GM12878 (cell line): ENCODE measurements at regions not wholly inside any gene's neighbourhood (a gene's known extent, or its start where the extent isn't known, plus 50 kb on each side); places are given as distances from the start of the nearest gene placed in this dataset.

Source experiments
- ATAC-seq: fragments of 200-7000 bp; cut with Tn5 transposase; 3 replicates; pipeline ENCODE4 v1.9.1; 2020; ENCODE audit warnings: mild to moderate bottlenecking, moderate library complexity
- BruUV-seq: library from RNA; stranded (reverse); fragments of 400-500 nt; replicated peaks from 2 replicates; lab custom pipeline; 2021; lab: Mats Ljungman, UMichigan
- CTCF ChIA-PET: fragments of 300-600 bp; sonication (Branson Sonifier 250); formaldehyde crosslinking; extraction: SDS; loops from one replicate; lab custom pipeline; 2021; ENCODE audit warnings: inconsistent platforms; lab: Yijun Ruan, JAX
- POLR2A ChIA-PET: fragments of 350-600 bp; formaldehyde crosslinking; extraction: SDS; loops from one replicate; lab custom pipeline; 2021; ENCODE audit warnings: inconsistent platforms; lab: Charles Lee
- RAD21 ChIA-PET: fragments of 300-600 bp; sonication (Branson Sonifier 250); formaldehyde crosslinking; loops from one replicate; lab custom pipeline; 2023; ENCODE audit warnings: antibody characterized with exemption; ENCODE audit not compliant: unreplicated experiment; lab: Charles Lee
- SMC1A ChIA-PET: fragments of 300-600 bp; sonication (Branson Sonifier 250); formaldehyde crosslinking; loops from one replicate; lab custom pipeline; 2023; ENCODE audit not compliant: unreplicated experiment, uncharacterized antibody; lab: Charles Lee
- DNase-seq: peaks from one replicate; pipeline ENCODE4 v3.0.0-alpha.2; 2011; ENCODE audit warnings: low read depth, low spot score
- FAIRE-seq: peaks from 3 replicates; lab custom pipeline; 2011; peaks lifted over from hg19 to GRCh38; lab: Jason Lieb, UNC
- H2AFZ ChIP-seq: 2 replicates; pipeline ENCODE4 v1.6.0; 2011; ENCODE audit warnings: low read depth, low read length, control low read depth; ENCODE audit not compliant: control insufficient read depth
- H3K27ac ChIP-seq: 2 replicates; pipeline ENCODE4 v1.5.1; 2011; ENCODE audit warnings: control low read depth; ENCODE audit not compliant: control insufficient read depth, insufficient read depth
- H3K27me3 ChIP-seq, 2 experiments: replicated peaks in 1 of 2; 2 replicates each; pipeline versions ENCODE4 v1.6.0 to v1.6.1; 2011; ENCODE audit warnings: low read length in 1 of 2; ENCODE audit not compliant: control insufficient read depth in 2 of 2, insufficient read depth in 2 of 2
- H3K36me3 ChIP-seq, 2 experiments: 2 replicates each; pipeline ENCODE4 v1.5.1; 2011; ENCODE audit warnings: low read length in 1 of 2; ENCODE audit not compliant: control insufficient read depth in 2 of 2, insufficient read depth in 2 of 2
- H3K4me1 ChIP-seq: 2 replicates; pipeline ENCODE4 v1.6.1; 2011; ENCODE audit warnings: mild to moderate bottlenecking, low read length, moderate library complexity, mixed read lengths; ENCODE audit not compliant: control insufficient read depth, insufficient read depth
- H3K4me2 ChIP-seq: 2 replicates; pipeline ENCODE4 v1.6.0; 2011; ENCODE audit warnings: control low read depth; ENCODE audit not compliant: control insufficient read depth, insufficient read depth
- H3K4me3 ChIP-seq: fragments of 200-600 bp; sonication (generic); 2 replicates; pipeline ENCODE4 v1.5.1; 2016
- H3K79me2 ChIP-seq: 2 replicates; pipeline ENCODE4 v1.6.0; 2011; ENCODE audit warnings: low read length; ENCODE audit not compliant: control insufficient read depth, insufficient read depth
- H3K9ac ChIP-seq: 2 replicates; pipeline ENCODE4 v1.8.0; 2011; ENCODE audit warnings: low read length, control low read depth, mixed read lengths; ENCODE audit not compliant: control insufficient read depth, insufficient read depth
- H3K9me3 ChIP-seq: replicated peaks from 3 replicates; pipeline ENCODE4 v1.5.1; 2011; ENCODE audit warnings: mild to moderate bottlenecking, low read length; ENCODE audit not compliant: control insufficient read depth, insufficient read depth
- H4K20me1 ChIP-seq: 2 replicates; pipeline ENCODE4 v1.6.0; 2011; ENCODE audit not compliant: control insufficient read depth, insufficient read depth
- ASH2L ChIP-seq: fragments of 300-600, 200-600 bp; sonication (generic); IDR thresholded peaks from 2 replicates; pipeline ENCODE4 v1.6.1; 2017; ENCODE audit warnings: low read depth, mild to moderate bottlenecking, borderline replicate concordance
- CBX3 ChIP-seq: fragments of 200-600 bp; sonication (generic); IDR thresholded peaks from 2 replicates; pipeline ENCODE4 v1.6.1; 2016; ENCODE audit warnings: low read depth, borderline replicate concordance
- ELK1 ChIP-seq: IDR thresholded peaks from 2 replicates; pipeline ENCODE4 v1.6.1; 2012; ENCODE audit warnings: low read depth, low read length, improper control_type of control experiment
- ESRRA ChIP-seq: IDR thresholded peaks from 2 replicates; pipeline ENCODE4 v1.6.1; 2012; ENCODE audit warnings: mild to moderate bottlenecking, low read length, improper control_type of control experiment
- KAT2A ChIP-seq: conservative IDR thresholded peaks from 2 replicates; pipeline ENCODE4 v1.6.1; 2011; ENCODE audit warnings: low read depth, low read length; ENCODE audit not compliant: control insufficient read depth
- MEF2A ChIP-seq: IDR thresholded peaks from 2 replicates; pipeline ENCODE4 v1.6.1; 2011; ENCODE audit warnings: low read depth, mild to moderate bottlenecking, low read length, moderate library complexity; ENCODE audit not compliant: insufficient read depth
- MYB ChIP-seq: fragments of 150-350 bp; IDR thresholded peaks from 2 replicates; pipeline ENCODE4 v1.6.1; 2014; ENCODE audit warnings: mild to moderate bottlenecking, low read depth, low read length, borderline replicate concordance
- NKRF ChIP-seq: fragments of 450-650 bp; conservative IDR thresholded peaks from 2 replicates; pipeline ENCODE4 v1.6.1; 2017; ENCODE audit warnings: mild to moderate bottlenecking, moderate library complexity
- RUNX3 ChIP-seq: IDR thresholded peaks from 2 replicates; pipeline ENCODE4 v1.6.1; 2012; ENCODE audit warnings: low read length, inconsistent platforms
- SRF ChIP-seq, 2 experiments: IDR thresholded peaks; 2 replicates each; pipeline ENCODE4 v1.6.1; 2011; ENCODE audit warnings: low read depth in 2 of 2, low read length in 2 of 2, mild to moderate bottlenecking in 1 of 2, moderate library complexity in 1 of 2
- STAT3 ChIP-seq: IDR thresholded peaks from 2 replicates; pipeline ENCODE4 v1.6.1; 2011; ENCODE audit warnings: low read depth, low read length, improper control_type of control experiment
- TARDBP ChIP-seq: IDR thresholded peaks from 2 replicates; pipeline ENCODE4 v1.6.1; 2016; ENCODE audit warnings: borderline replicate concordance
- YBX1 ChIP-seq: fragments of 450-650 bp; IDR thresholded peaks from 2 replicates; pipeline ENCODE4 v1.6.1; 2016; ENCODE audit warnings: antibody characterized with exemption
- ZBTB33 ChIP-seq: fragments of 450-650 bp; IDR thresholded peaks from 2 replicates; pipeline ENCODE4 v1.6.1; 2017; ENCODE audit warnings: mild to moderate bottlenecking
- ZNF24 ChIP-seq: fragments of 450-650 bp; IDR thresholded peaks from 2 replicates; pipeline ENCODE4 v1.6.1; 2017; ENCODE audit warnings: antibody characterized with exemption, mild to moderate bottlenecking
- WGBS: methylation state at CpG from one replicate; pipeline ENCODE4 v1.1.6; 2016; ENCODE audit warnings: low lambda C conversion rate; ENCODE audit not compliant: insufficient replicate concordance, insufficient coverage; ENCODE audit errors: missing lambda C conversion rate; 5-methylcytosine and 5-hydroxymethylcytosine counted together
- in situ Hi-C: fragments of 300-500 bp; cut with MboI; formaldehyde crosslinking; loops from 9 replicates; pipeline ENCODE4 v1.14.3; 2018; ENCODE audit warnings: mixed read lengths
- intact Hi-C: fragments of 100-400 bp; cut with micrococcal nuclease; formaldehyde crosslinking; loops from one replicate; pipeline ENCODE4 v1.14.2; 2022; ENCODE audit not compliant: unreplicated experiment

GRCh38 chr7:69105092-69105491 is 493.2 kb upstream of the AUTS2 start:
- H4K20me1 ChIP-seq: no peaks in the 10 kb centered on the region
- H3K36me3 ChIP-seq: no peaks in the 10 kb centered on the region
- H3K9ac ChIP-seq: no peak overlapping the region
- TF ChIP-seq ZNF24 (no peak), KAT2A (no peak), SRF (IDR thresholded peaks at IDR 0.05; ENCODE audit: low read depth in 2 of 2, low read length in 2 of 2) (no peak), CBX3 (no peak), NKRF (no peak), MYB (no peak), TARDBP (no peak), ZBTB33 (no peak), RUNX3 (no peak), YBX1 (no peak), MEF2A (no peak), STAT3 (no peak), ASH2L (no peak), ELK1 (no peak), ESRRA (no peak)
- TF ChIP-seq, all 136 proteins: peak for 0
- no peak overlapping the region for H3K4me2 ChIP-seq
- CTCF ChIA-PET: no interaction called here
- H3K4me1 ChIP-seq: no peaks in the 10 kb centered on the region
- intact Hi-C loops (no loop called here), in situ Hi-C loops (no loop called here)
- H3K27ac ChIP-seq: no peak overlapping the region
- SMC1A ChIA-PET: no interaction called here
- H3K27me3 ChIP-seq: no peaks in the 10 kb centered on the region
- DNase-seq (no peak), ATAC-seq (no peak), FAIRE-seq (no peak)
- H3K9me3 ChIP-seq: no peaks in the 10 kb centered on the region; the same call in 2 of the 3 replicates
- H2AFZ ChIP-seq: no peak overlapping the region
- H3K4me3 ChIP-seq: no peak overlapping the region
- 84% methylated on average over 2 of the region's 3 CpGs for WGBS
- H3K79me2 ChIP-seq: no peaks in the 10 kb centered on the region
- POLR2A ChIA-PET: no interaction called here
- no TSS peak for BruUV-seq
- RAD21 ChIA-PET: no interaction called here
